ENCODE measurements at regions not wholly inside any gene's neighbourhood (a gene's known extent, or its start where the extent isn't known, plus 50 kb on each side); places are given as distances from the start of the nearest gene placed in this dataset.

- H3K4me3 ChIP-seq (ENCODE audit: low read length) = no peak overlapping the region
- no peak for DNase-seq (ENCODE audit: low read depth)
- no peak for TF ChIP-seq CTCF (conservative IDR thresholded peaks at IDR 0.05; ENCODE audit: low read length)
Measured at GRCh38 chr16:11401161-11402050, 56.1 kb downstream of the RMI2 start.

- TF ChIP-seq CTCF (conservative IDR thresholded peaks at IDR 0.05; ENCODE audit: low read length) = no peak
- DNase-seq (ENCODE audit: low read depth) = no peak
- H3K4me3 ChIP-seq (ENCODE audit: low read length) = no peak overlapping the region
Measured at GRCh38 chr16:11402051-11402744, 56.9 kb downstream of the RMI2 start.

- H3K4me3 ChIP-seq (ENCODE audit: low read length) = no peak overlapping the region
- no peak for DNase-seq (ENCODE audit: low read depth)
- TF ChIP-seq CTCF (conservative IDR thresholded peaks at IDR 0.05; ENCODE audit: low read length) = no peak
Measured at GRCh38 chr16:11402745-11403533, 57.7 kb downstream of the RMI2 start.

GRCh38 chr16:11403534-11403795, 58.2 kb downstream of the RMI2 start:
- no peak overlapping the region for H3K4me3 ChIP-seq (ENCODE audit: low read length)
- DNase-seq (ENCODE audit: low read depth) = no peak
- no peak for TF ChIP-seq CTCF (conservative IDR thresholded peaks at IDR 0.05; ENCODE audit: low read length)

GRCh38 chr16:11403920-11404319, 58.7 kb downstream of the RMI2 start:
- no peak overlapping the region for H3K4me3 ChIP-seq (ENCODE audit: low read length)

GRCh38 chr16:11404603-11405002, 59.3 kb downstream of the RMI2 start:
- H3K4me3 ChIP-seq (ENCODE audit: low read length) = no peak overlapping the region
- no peak for DNase-seq (ENCODE audit: low read depth)
- no peak for TF ChIP-seq CTCF (conservative IDR thresholded peaks at IDR 0.05; ENCODE audit: low read length)

More at GRCh38 chr16:11403920-11404319, 58.7 kb downstream of the RMI2 start:
- DNase-seq (ENCODE audit: low read depth) = no peak
- no peak for TF ChIP-seq CTCF (conservative IDR thresholded peaks at IDR 0.05; ENCODE audit: low read length)
